Gastroesophageal sphincter (tissue), 4 donors: ENCODE measurements at regions not wholly inside any gene's neighbourhood (a gene's known extent, or its start where the extent isn't known, plus 50 kb on each side); places are given as distances from the start of the nearest gene placed in this dataset.
A peak's percentile ranks its signal among the peaks of the same experiment; 100 is the strongest.

Source experiments
- ATAC-seq: fragments of 150-250 bp; one replicate; pipeline ENCODE4 v1.9.1; 2016; ENCODE audit warnings: mild to moderate bottlenecking, moderate library complexity
- H3K27ac ChIP-seq, 4 donors: fragments of 200-600 bp; sonication (generic) in 3 of 4; 1 replicate in 3 of 4; 2 replicates in 1 of 4; pipeline ENCODE4 v1.5.1; 2016 to 2019
- H3K27me3 ChIP-seq: fragments of 200-600 bp; sonication (generic); one replicate; pipeline ENCODE4 v1.5.1; 2019
- H3K36me3 ChIP-seq, 2 donors: fragments of 200-600 bp; sonication (generic); one replicate each; pipeline ENCODE4 v1.5.1; 2019; ENCODE audit warnings: control low read depth in 1 of 2
- H3K4me1 ChIP-seq, 3 donors: fragments of 200-600 bp; sonication (generic); 1 replicate in 2 of 3; 2 replicates in 1 of 3; pipeline ENCODE4 v1.5.1; 2016 to 2019; ENCODE audit warnings: control low read depth in 2 of 3
- H3K4me3 ChIP-seq, 2 donors: fragments of 200-600 bp; sonication (generic); one replicate each; pipeline ENCODE4 v1.5.1; 2019; ENCODE audit warnings: mild to moderate bottlenecking in 1 of 2, moderate library complexity in 1 of 2
- H3K9me3 ChIP-seq, 3 donors: fragments of 200-600 bp; sonication (generic); one replicate each; pipeline ENCODE4 v1.5.1; 2017 to 2019; ENCODE audit warnings: control low read depth in 2 of 3
- EP300 ChIP-seq: sonication (generic); formaldehyde crosslinking; IDR thresholded peaks from one replicate; pipeline ENCODE4 v1.6.1; 2017; ENCODE audit warnings: antibody characterized with exemption, mild to moderate bottlenecking
- POLR2A ChIP-seq, 2 donors: fragments of 450-650 bp; IDR thresholded peaks; one replicate each; pipeline ENCODE4 v1.6.1; 2017; ENCODE audit warnings: antibody characterized with exemption in 2 of 2, mild to moderate bottlenecking in 2 of 2, moderate library complexity in 1 of 2
- POLR2AphosphoS5 ChIP-seq: sonication (generic); formaldehyde crosslinking; IDR thresholded peaks from one replicate; pipeline ENCODE4 v1.6.1; 2017; ENCODE audit warnings: antibody characterized with exemption
- WGBS, 2 donors: methylation state at CpG; one replicate each; pipeline ENCODE4 v1.1.5; 2018; ENCODE audit warnings: low coverage in 1 of 2; 5-methylcytosine and 5-hydroxymethylcytosine counted together
- TF ChIP-seq, protein P1 (sequence below), 4 experiments: fragments of 200-600 bp in 2 of 4; fragments of 450-650 bp in 2 of 4; sonication (generic) in 1 of 4; IDR thresholded peaks; one replicate each; pipeline ENCODE4 v1.5.1; 2017 to 2019; ENCODE audit warnings: antibody characterized with exemption in 4 of 4, mild to moderate bottlenecking in 2 of 4, moderate library complexity in 2 of 4

DNA sequence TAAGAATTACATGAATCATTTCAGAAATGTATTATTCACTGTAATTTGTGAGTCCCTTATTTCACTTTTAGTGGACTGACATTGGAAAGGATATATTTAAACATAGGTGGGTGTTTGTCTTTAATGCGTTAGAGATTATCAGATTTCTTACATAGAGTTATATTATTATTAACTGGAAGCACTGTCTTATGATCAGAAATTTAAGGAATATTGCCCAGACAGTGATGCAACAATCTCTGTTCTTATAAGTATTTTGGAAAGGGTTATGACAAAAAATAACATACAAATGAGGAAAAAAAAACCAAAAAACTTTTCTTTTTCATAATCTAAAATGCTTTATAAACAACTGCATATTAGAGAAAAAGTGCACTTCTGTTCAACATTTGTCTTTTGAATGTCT, 836.6 kb downstream of the SLC6A15 start:
- WGBS, 2 donors = 57 to 78% methylated on average over 1 of the region's 1 CpG
- no peak overlapping the region for H3K27ac ChIP-seq
- no peak for ATAC-seq

DNA sequence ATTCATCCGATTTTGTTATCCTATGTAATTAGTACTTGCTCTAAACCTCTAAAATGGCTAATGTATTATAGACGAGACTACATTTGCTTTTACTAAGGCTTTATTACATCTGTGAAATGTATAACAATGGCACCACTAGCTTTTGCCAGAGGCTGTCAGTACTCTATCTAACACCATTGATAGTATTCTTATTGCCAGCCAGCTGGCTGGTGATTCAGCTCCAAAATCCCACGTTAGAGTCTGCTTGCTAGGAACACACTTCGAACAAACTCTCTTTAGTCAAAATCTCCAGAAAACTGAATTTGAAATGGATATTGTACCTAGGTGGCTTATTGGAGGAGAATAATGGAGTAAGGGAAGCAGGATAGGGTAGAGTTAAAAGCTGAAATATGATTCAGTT, 839.2 kb downstream of the SLC6A15 start:
- Histone ChIP-seq H3K9me3 (no peaks in the 10 kb centered on the region), H3K27me3 (no peaks in the 10 kb centered on the region), H3K36me3 (no peaks in the 10 kb centered on the region), H3K4me1 (no peaks in the 10 kb centered on the region), H3K27ac (no peak overlapping the region), H3K4me3 (no peak overlapping the region)
- no peak for ATAC-seq
- 41 to 63% methylated on average over 4 of the region's 4 CpGs for WGBS, 2 donors
- TF ChIP-seq POLR2AphosphoS5 = no peak
- TF ChIP-seq POLR2A (IDR thresholded peaks at IDR 0.05) = no peak
- TF ChIP-seq EP300 = no peak
- TF ChIP-seq, protein P1, sequence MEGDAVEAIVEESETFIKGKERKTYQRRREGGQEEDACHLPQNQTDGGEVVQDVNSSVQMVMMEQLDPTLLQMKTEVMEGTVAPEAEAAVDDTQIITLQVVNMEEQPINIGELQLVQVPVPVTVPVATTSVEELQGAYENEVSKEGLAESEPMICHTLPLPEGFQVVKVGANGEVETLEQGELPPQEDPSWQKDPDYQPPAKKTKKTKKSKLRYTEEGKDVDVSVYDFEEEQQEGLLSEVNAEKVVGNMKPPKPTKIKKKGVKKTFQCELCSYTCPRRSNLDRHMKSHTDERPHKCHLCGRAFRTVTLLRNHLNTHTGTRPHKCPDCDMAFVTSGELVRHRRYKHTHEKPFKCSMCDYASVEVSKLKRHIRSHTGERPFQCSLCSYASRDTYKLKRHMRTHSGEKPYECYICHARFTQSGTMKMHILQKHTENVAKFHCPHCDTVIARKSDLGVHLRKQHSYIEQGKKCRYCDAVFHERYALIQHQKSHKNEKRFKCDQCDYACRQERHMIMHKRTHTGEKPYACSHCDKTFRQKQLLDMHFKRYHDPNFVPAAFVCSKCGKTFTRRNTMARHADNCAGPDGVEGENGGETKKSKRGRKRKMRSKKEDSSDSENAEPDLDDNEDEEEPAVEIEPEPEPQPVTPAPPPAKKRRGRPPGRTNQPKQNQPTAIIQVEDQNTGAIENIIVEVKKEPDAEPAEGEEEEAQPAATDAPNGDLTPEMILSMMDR (IDR thresholded peaks at IDR 0.05) = no peak

More for the DNA sequence above, 836.6 kb downstream of the SLC6A15 start:
- TF ChIP-seq POLR2AphosphoS5 (no peak), EP300 (no peak), POLR2A (IDR thresholded peaks at IDR 0.05) (no peak)
- TF ChIP-seq, protein P1 (IDR thresholded peaks at IDR 0.05) = no peak
- no peaks in the 10 kb centered on the region for H3K4me1 ChIP-seq
- no peaks in the 10 kb centered on the region for H3K27me3 ChIP-seq
- H3K9me3 ChIP-seq = no peaks in the 10 kb centered on the region
- H3K36me3 ChIP-seq = no peaks in the 10 kb centered on the region
- no peak overlapping the region for H3K4me3 ChIP-seq

DNA sequence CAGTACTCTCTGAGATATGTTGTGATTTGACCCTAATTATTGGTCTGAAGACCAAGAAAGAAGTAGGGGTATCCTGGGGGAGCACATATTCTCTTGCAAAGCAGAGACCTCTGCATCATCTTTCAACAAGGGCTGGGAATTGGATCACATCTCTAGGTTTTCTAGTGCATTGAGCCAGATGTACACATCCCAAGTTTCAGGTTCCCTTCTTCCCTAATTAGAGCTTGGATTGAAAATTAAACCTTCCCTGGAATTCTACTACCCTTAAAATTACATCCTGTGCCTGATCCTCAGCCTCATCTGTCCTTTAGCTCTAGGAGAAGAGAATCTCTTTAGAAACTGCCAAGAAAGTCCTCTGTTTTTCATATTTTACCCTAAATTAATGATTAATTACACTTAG, 839.6 kb downstream of the SLC6A15 start:
- Histone ChIP-seq H3K27me3 (no peaks in the 10 kb centered on the region), H3K4me1 (no peaks in the 10 kb centered on the region), H3K4me3 (no peak overlapping the region), H3K27ac (no peak overlapping the region), H3K9me3 (no peaks in the 10 kb centered on the region), H3K36me3 (no peaks in the 10 kb centered on the region)
- ATAC-seq = no peak
- TF ChIP-seq POLR2AphosphoS5 (no peak), EP300 (no peak), POLR2A (IDR thresholded peaks at IDR 0.05) (no peak)
- TF ChIP-seq, protein P1 (IDR thresholded peaks at IDR 0.05) = no peak

DNA sequence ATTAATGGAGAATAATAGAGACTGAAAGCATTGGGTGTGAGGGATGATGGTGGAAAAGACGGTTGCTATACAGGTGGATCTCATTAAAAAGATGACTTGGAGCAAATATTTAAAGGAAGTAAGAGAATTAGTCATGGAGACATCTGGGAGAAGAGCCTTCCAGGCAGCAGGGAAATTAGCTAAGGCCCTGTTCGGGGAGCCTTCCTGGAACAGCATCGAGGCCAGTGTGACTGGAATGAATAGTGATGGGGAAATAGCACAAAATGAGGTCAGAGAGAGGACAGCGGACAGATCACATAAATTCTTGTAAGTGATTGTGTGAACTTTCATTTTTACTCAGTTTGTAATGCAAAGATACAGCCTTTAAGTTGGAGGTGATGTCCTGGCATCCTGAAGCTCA, 842.3 kb downstream of the SLC6A15 start:
- ATAC-seq = peak; percentile 85
- no peaks in the 10 kb centered on the region for H3K27me3 ChIP-seq
- TF ChIP-seq POLR2A (IDR thresholded peaks at IDR 0.05) (no peak), EP300 (no peak), POLR2AphosphoS5 (no peak)
- TF ChIP-seq, protein P1 (IDR thresholded peaks at IDR 0.05) = no peak
- H3K27ac ChIP-seq = peak overlapping the region in 1 of 4 donors; percentile 31
- no peak overlapping the region for H3K4me3 ChIP-seq
- WGBS, 2 donors = 44 to 46% methylated on average over 4 of the region's 4 CpGs
- H3K36me3 ChIP-seq = no peaks in the 10 kb centered on the region
- no peaks in the 10 kb centered on the region for H3K4me1 ChIP-seq
- H3K9me3 ChIP-seq = no peaks in the 10 kb centered on the region

DNA sequence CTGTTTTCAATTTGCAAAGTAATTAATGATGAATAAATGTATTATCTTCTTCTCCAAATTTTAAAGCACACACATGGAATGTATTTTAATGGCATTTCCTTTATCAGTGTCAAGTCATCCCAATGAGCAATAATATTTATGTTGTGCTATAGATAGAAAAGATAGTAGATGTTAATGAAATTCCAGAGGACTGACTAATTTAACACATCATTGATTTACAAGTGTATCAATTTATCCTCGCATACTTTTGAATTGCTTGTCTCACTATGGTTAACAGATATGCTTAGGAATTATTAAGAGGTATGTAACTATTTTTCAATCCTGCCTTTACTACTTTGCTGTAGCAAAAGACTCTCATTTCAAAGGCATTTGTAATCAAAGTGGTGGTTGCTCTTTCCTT, 842.9 kb downstream of the SLC6A15 start:
- ATAC-seq = no peak
- Histone ChIP-seq H3K36me3 (no peaks in the 10 kb centered on the region), H3K27ac (no peak overlapping the region), H3K9me3 (no peaks in the 10 kb centered on the region), H3K4me1 (no peaks in the 10 kb centered on the region), H3K4me3 (no peak overlapping the region), H3K27me3 (no peaks in the 10 kb centered on the region)
- 67 to 76% methylated on average over 1 of the region's 1 CpG for WGBS, 2 donors
- TF ChIP-seq, protein P1 (IDR thresholded peaks at IDR 0.05) = no peak
- TF ChIP-seq POLR2AphosphoS5 = no peak
- TF ChIP-seq POLR2A (IDR thresholded peaks at IDR 0.05) = no peak
- TF ChIP-seq EP300 = no peak
